Endodermal cell (in vitro differentiated cells): ENCODE measurements at regions not wholly inside any gene's neighbourhood (a gene's known extent, or its start where the extent isn't known, plus 50 kb on each side); places are given as distances from the start of the nearest gene placed in this dataset.

Source experiments
- DNase-seq: peaks from one replicate; pipeline ENCODE4 v3.0.0-alpha.2; 2017
- H3K27ac ChIP-seq: 2 replicates; pipeline ENCODE4 v1.5.1; 2013; ENCODE audit warnings: mild to moderate bottlenecking, low read depth, low read length, moderate library complexity
- H3K27me3 ChIP-seq: 2 replicates; pipeline ENCODE4 v1.6.1; 2013; ENCODE audit warnings: mild to moderate bottlenecking, low read length, moderate library complexity; ENCODE audit not compliant: insufficient read depth, control insufficient read depth, poor library complexity, severe bottlenecking
- H3K36me3 ChIP-seq: 2 replicates; pipeline ENCODE4 v1.7.0; 2013; ENCODE audit warnings: mild to moderate bottlenecking, low read length, moderate library complexity; ENCODE audit not compliant: control insufficient read depth, insufficient read depth
- H3K4me1 ChIP-seq: one replicate; pipeline ENCODE4 v1.7.0; 2013; ENCODE audit warnings: low read length; ENCODE audit not compliant: control insufficient read depth, insufficient read depth
- H3K4me3 ChIP-seq: 2 replicates; pipeline ENCODE4 v1.5.1; 2013; ENCODE audit warnings: mild to moderate bottlenecking, low read length, moderate library complexity
- H3K9ac ChIP-seq: 2 replicates; pipeline ENCODE4 v1.6.1; 2013; ENCODE audit warnings: mild to moderate bottlenecking, low read length, moderate library complexity; ENCODE audit not compliant: poor library complexity, severe bottlenecking; ENCODE audit errors: extremely low read depth
- H3K9me3 ChIP-seq: 2 replicates; pipeline ENCODE4 v1.6.1; 2013; ENCODE audit warnings: mild to moderate bottlenecking, low read length, moderate library complexity; ENCODE audit not compliant: control insufficient read depth
- H3K27ac Mint-ChIP-seq: 2 replicates; pipeline ENCODE4 v1.8.0; 2020; ENCODE audit warnings: mixed read lengths
- H3K27me3 Mint-ChIP-seq: 2 replicates; pipeline ENCODE4 v1.8.0; 2021; ENCODE audit warnings: mild to moderate bottlenecking, mixed read lengths; ENCODE audit not compliant: insufficient read depth
- H3K36me3 Mint-ChIP-seq: 2 replicates; pipeline ENCODE4 v1.8.0; 2020; ENCODE audit warnings: low read depth, mixed read lengths
- H3K4me1 Mint-ChIP-seq: 2 replicates; pipeline ENCODE4 v1.8.0; 2020; ENCODE audit warnings: mixed read lengths
- H3K4me3 Mint-ChIP-seq: 2 replicates; pipeline ENCODE4 v1.8.0; 2020; ENCODE audit warnings: mild to moderate bottlenecking, moderate library complexity, mixed read lengths
- H3K9me3 Mint-ChIP-seq: 2 replicates; pipeline ENCODE4 v1.8.0; 2020; ENCODE audit warnings: mild to moderate bottlenecking, mixed read lengths
- WGBS, 2 experiments: methylation state at CpG; one replicate each; pipeline versions ENCODE4 v1.1.5 to v1.1.7; 2013; ENCODE audit warnings: missing lambda C conversion rate in 2 of 2, mixed read lengths in 1 of 2; ENCODE audit not compliant: insufficient coverage in 1 of 2, insufficient read length in 1 of 2; 5-methylcytosine and 5-hydroxymethylcytosine counted together
- TF ChIP-seq, protein P1 (sequence below): fragments of 200-600 bp; sonication (generic); conservative IDR thresholded peaks from 2 replicates; pipeline ENCODE4 v1.5.0; 2021; ENCODE audit warnings: antibody characterized with exemption, mild to moderate bottlenecking

DNA sequence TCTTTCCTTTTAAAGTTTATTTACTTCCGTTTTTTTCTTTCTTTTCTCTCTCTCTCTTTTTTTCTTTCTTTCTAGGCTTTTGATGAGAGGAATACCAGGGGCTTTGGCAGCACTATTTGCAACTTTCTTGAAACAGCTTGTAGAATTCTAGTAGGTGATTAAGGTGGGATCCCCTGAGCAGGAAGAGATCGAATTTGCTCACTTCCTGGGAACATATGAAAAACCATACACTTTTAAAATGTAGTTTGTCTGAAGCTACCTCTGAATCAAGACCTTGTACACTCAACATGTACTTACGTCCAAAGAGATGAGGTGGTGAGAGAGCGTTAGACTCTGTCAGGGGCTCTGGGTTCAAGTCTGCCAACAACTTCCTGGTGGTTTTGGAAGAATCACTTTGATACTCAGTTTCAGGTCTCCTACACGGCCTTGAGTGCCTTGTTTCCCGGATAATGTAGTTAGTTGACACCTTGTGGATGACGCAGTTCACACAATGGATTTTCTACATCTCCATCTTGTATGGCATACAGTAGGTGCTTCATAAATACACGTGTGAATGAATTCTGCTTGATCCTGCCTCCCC is 229.1 kb downstream of the MYCN start:
- WGBS, 2 experiments = 95 to 100% methylated on average over 4 to 8 of the region's 8 CpGs
- H3K27me3 ChIP-seq = no peaks in the 10 kb centered on the region
- H3K4me1 Mint-ChIP-seq = peaks cover 42% of the 10 kb centered on the region
- TF ChIP-seq, protein P1, sequence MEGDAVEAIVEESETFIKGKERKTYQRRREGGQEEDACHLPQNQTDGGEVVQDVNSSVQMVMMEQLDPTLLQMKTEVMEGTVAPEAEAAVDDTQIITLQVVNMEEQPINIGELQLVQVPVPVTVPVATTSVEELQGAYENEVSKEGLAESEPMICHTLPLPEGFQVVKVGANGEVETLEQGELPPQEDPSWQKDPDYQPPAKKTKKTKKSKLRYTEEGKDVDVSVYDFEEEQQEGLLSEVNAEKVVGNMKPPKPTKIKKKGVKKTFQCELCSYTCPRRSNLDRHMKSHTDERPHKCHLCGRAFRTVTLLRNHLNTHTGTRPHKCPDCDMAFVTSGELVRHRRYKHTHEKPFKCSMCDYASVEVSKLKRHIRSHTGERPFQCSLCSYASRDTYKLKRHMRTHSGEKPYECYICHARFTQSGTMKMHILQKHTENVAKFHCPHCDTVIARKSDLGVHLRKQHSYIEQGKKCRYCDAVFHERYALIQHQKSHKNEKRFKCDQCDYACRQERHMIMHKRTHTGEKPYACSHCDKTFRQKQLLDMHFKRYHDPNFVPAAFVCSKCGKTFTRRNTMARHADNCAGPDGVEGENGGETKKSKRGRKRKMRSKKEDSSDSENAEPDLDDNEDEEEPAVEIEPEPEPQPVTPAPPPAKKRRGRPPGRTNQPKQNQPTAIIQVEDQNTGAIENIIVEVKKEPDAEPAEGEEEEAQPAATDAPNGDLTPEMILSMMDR = no peak
- peaks cover 6% of the 10 kb centered on the region for H3K4me1 ChIP-seq
- peaks cover 9% of the 10 kb centered on the region for H3K9me3 ChIP-seq
- no peaks in the 10 kb centered on the region for H3K27me3 Mint-ChIP-seq
- H3K36me3 Mint-ChIP-seq = no peaks in the 10 kb centered on the region
- H3K36me3 ChIP-seq = no peaks in the 10 kb centered on the region
- H3K4me3 ChIP-seq = no peak overlapping the region
- no peak overlapping the region for H3K9ac ChIP-seq
- H3K9me3 Mint-ChIP-seq = peaks cover 6% of the 10 kb centered on the region
- peak; percentile 23 for DNase-seq
- no peak overlapping the region for H3K27ac Mint-ChIP-seq
- H3K4me3 Mint-ChIP-seq = no peak overlapping the region
- peak overlapping the region; percentile 97 for H3K27ac ChIP-seq

DNA sequence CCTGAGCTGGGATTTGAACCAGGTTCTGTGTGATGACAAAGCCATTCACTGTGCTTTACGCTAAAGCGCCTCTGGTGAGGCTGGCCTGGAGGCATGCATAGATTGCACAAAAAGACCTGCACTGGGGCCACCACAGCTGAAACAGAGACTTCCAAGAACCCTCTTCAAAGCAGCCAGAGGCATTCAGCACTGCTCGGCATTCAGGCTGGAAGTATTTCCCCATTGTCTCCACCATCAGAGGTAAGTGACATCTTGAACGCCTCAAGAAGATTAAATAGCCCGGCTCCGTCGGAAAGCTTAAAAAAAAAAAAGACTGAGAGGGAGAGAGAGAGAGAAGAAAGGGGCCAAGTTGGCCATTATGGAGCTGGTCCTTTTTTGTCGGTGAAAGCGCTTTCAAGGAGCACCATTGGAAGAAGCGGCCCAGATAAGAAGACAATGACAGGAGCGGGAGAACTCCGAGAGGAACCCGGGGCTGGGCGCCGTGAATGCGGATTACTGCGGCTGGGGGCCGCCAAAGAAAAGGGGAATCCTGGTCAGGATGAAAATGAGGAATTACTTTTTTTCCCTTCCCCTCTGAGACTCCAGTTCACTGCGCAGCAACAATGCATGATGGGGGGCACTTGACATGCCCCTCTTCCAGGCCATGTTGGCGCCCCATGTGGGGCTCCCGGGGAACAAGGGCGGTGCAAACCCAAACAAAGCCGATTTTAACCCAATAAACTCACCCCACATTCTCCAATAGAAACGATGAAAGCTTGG is 228.3 kb downstream of the MYCN start:
- Histone ChIP-seq H3K4me3 (no peak overlapping the region), H3K27ac (peak overlapping the region; percentile 97), H3K4me1 (peaks cover 6% of the 10 kb centered on the region), H3K36me3 (no peaks in the 10 kb centered on the region), H3K9me3 (peaks cover 9% of the 10 kb centered on the region), H3K9ac (no peak overlapping the region), H3K27me3 (no peaks in the 10 kb centered on the region)
- Mint-ChIP-seq H3K27me3 (no peaks in the 10 kb centered on the region), H3K27ac (no peak overlapping the region), H3K9me3 (peaks cover 6% of the 10 kb centered on the region), H3K4me1 (peaks cover 42% of the 10 kb centered on the region), H3K4me3 (no peak overlapping the region), H3K36me3 (no peaks in the 10 kb centered on the region)
- DNase-seq = peak; percentile 45
- 83 to 91% methylated on average over 9 to 24 of the region's 24 CpGs for WGBS, 2 experiments
- TF ChIP-seq, protein P1 = no peak

DNA sequence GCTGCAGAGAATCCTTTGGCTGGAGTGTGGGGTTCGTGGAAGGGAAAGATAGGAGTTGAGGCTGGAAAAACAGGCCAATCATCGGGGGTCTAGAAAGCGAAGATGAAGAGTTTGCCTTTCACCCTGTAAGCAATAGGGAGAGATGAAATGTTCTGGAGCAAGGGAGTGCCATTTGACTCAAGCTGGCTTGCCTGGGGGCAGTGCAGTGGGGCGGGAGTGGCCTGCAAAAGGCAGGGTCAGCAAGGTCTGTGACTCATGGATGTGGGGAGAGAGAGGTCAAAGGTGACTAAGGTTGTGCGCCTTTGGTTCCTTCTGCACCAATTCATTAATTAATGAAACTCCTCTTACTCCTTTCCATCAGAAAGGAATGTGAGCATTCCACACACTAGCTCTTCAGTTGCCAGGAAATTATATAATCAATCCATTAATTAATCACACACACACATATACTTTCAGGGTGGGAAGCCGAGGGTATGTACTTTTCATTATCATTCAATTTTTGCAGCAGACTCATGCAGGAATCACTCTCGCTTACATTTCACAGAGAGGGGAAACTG is 227.6 kb downstream of the MYCN start:
- H3K9me3 ChIP-seq = peaks cover 9% of the 10 kb centered on the region
- WGBS, 2 experiments = 91 to 100% methylated on average over 4 to 7 of the region's 7 CpGs
- Mint-ChIP-seq H3K4me1 (peaks cover 42% of the 10 kb centered on the region), H3K36me3 (no peaks in the 10 kb centered on the region), H3K9me3 (peaks cover 6% of the 10 kb centered on the region), H3K27me3 (no peaks in the 10 kb centered on the region), H3K27ac (no peak overlapping the region), H3K4me3 (no peak overlapping the region)
- H3K9ac ChIP-seq = no peak overlapping the region
- peak; percentile 50 for DNase-seq
- TF ChIP-seq, protein P1 = no peak
- H3K27me3 ChIP-seq = no peaks in the 10 kb centered on the region
- no peaks in the 10 kb centered on the region for H3K36me3 ChIP-seq
- H3K27ac ChIP-seq = peak overlapping the region; percentile 97
- H3K4me1 ChIP-seq = peaks cover 6% of the 10 kb centered on the region
- no peak overlapping the region for H3K4me3 ChIP-seq
